K562 (cell line): ENCODE measurements at regions not wholly inside any gene's neighbourhood (a gene's known extent, or its start where the extent isn't known, plus 50 kb on each side); places are given as distances from the start of the nearest gene placed in this dataset.

Source experiments
- ATAC-seq: fragments of 200-7000 bp; cut with Tn5 transposase; 3 replicates; pipeline ENCODE4 v1.9.1; 2020; ENCODE audit warnings: moderate library complexity
- BruUV-seq: library from RNA; stranded (reverse); fragments of 400-500 nt; replicated peaks from 2 replicates; lab custom pipeline; 2021; lab: Mats Ljungman, UMichigan
- CTCF ChIA-PET: fragments of 300-600 bp; formaldehyde crosslinking; extraction: SDS; loops from one replicate; lab custom pipeline; 2021; ENCODE audit warnings: low intra/inter-chr PET ratio; lab: Yijun Ruan, JAX
- POLR2A ChIA-PET: fragments of 300-600, 350-650 bp; sonication (Branson Sonifier 250); formaldehyde crosslinking; extraction: SDS; loops from one replicate; lab custom pipeline; 2021; ENCODE audit warnings: antibody characterized with exemption, inconsistent platforms; lab: Yijun Ruan, JAX
- DNase-seq, 4 experiments: peaks; one replicate each; pipeline versions ENCODE4 v3.0.0 to v3.0.0-alpha.2; 2011 to 2018; ENCODE audit warnings: low spot score in 3 of 4, mixed read lengths in 3 of 4; ENCODE audit errors: extremely low read depth in 1 of 4
- FAIRE-seq: peaks from 2 replicates; lab custom pipeline; 2011; peaks lifted over from hg19 to GRCh38; lab: Jason Lieb, UNC
- H2AFZ ChIP-seq: 2 replicates; pipeline ENCODE4 v1.6.0; 2011; ENCODE audit warnings: low read depth, low read length, control low read depth, inconsistent platforms
- H3K27ac ChIP-seq: fragments of 200-600 bp; 3 replicates; pipeline ENCODE4 v1.8.0; 2011; ENCODE audit warnings: low read depth, mild to moderate bottlenecking, control low read depth, inconsistent platforms, low read length, moderate library complexity, mixed read lengths; ENCODE audit errors: extremely low read depth
- H3K27me3 ChIP-seq, 2 experiments: fragments of 300-600 bp in 1 of 2; 2 replicates in 1 of 2; 3 replicates in 1 of 2; pipeline versions ENCODE4 v1.6.0 to v1.8.0; 2011; ENCODE audit warnings: inconsistent platforms in 2 of 2, low read length in 2 of 2, mild to moderate bottlenecking in 1 of 2, mixed read lengths in 1 of 2, moderate library complexity in 1 of 2; ENCODE audit not compliant: control insufficient read depth in 2 of 2, insufficient read depth in 2 of 2
- H3K36me3 ChIP-seq: fragments of 300-600 bp; 3 replicates; pipeline ENCODE4 v1.8.0; 2011; ENCODE audit warnings: mild to moderate bottlenecking, low read length, inconsistent platforms; ENCODE audit not compliant: control insufficient read depth, insufficient read depth
- H3K4me1 ChIP-seq, 2 experiments: fragments of 200-600 bp in 1 of 2; replicated peaks in 1 of 2; 2 replicates in 1 of 2; 3 replicates in 1 of 2; pipeline versions ENCODE4 v1.5.1 to v1.8.0; 2011; ENCODE audit warnings: inconsistent platforms in 2 of 2, low read length in 2 of 2, mild to moderate bottlenecking in 1 of 2, mixed read lengths in 1 of 2, moderate library complexity in 1 of 2; ENCODE audit not compliant: control insufficient read depth in 2 of 2, insufficient read depth in 2 of 2
- H3K4me2 ChIP-seq: 2 replicates; pipeline ENCODE4 v1.6.1; 2011; ENCODE audit warnings: low read length, control low read depth, inconsistent platforms, mixed read lengths; ENCODE audit not compliant: insufficient read depth
- H3K4me3 ChIP-seq: fragments of 200-600 bp; sonication (generic), shearing (Covaris generic); 2 replicates; pipeline ENCODE4 v1.5.1; 2016; ENCODE audit warnings: control low read depth, inconsistent platforms
- H3K79me2 ChIP-seq: fragments of 200-600 bp; 3 replicates; pipeline ENCODE4 v1.8.0; 2011; ENCODE audit warnings: low read length, inconsistent platforms; ENCODE audit not compliant: control insufficient read depth, insufficient read depth
- H3K9ac ChIP-seq, 2 experiments: 2 replicates each; pipeline versions ENCODE4 v1.6.0 to v1.6.1; 2011; ENCODE audit warnings: low read depth in 2 of 2, low read length in 2 of 2, control low read depth in 1 of 2, inconsistent platforms in 1 of 2, mild to moderate bottlenecking in 1 of 2, mixed read lengths in 1 of 2; ENCODE audit not compliant: insufficient read depth in 1 of 2
- H3K9me1 ChIP-seq: one replicate; pipeline ENCODE4 v1.6.0; 2011; ENCODE audit warnings: inconsistent platforms, mild to moderate bottlenecking, low read length, moderate library complexity; ENCODE audit not compliant: control insufficient read depth, insufficient read depth
- H3K9me3 ChIP-seq: replicated peaks from 2 replicates; pipeline ENCODE4 v1.5.1; 2011; ENCODE audit warnings: low read depth, low read length, inconsistent platforms; ENCODE audit not compliant: control insufficient read depth, insufficient read depth
- H4K20me1 ChIP-seq: replicated peaks from 2 replicates; pipeline ENCODE4 v1.6.1; 2011; ENCODE audit warnings: low read length, inconsistent platforms, mixed read lengths; ENCODE audit not compliant: control insufficient read depth, insufficient read depth
- BRCA1 ChIP-seq, 2 experiments: fragments of 450-650 bp in 1 of 2; sonication (generic) in 1 of 2; formaldehyde crosslinking in 1 of 2; IDR thresholded peaks; 2 replicates each; pipeline versions ENCODE4 v1.5.0 to v1.6.1; 2017 to 2020; ENCODE audit warnings: mild to moderate bottlenecking in 1 of 2, missing genetic modification reagents in 1 of 2
- CBFA2T2 ChIP-seq: fragments of 450-650 bp; conservative IDR thresholded peaks from 2 replicates; pipeline ENCODE4 v1.6.1; 2017; ENCODE audit warnings: mild to moderate bottlenecking
- CBFA2T3 ChIP-seq: fragments of 450-650 bp; IDR thresholded peaks from 2 replicates; pipeline ENCODE4 v1.6.1; 2017
- CC2D1A ChIP-seq: fragments of 450-650 bp; IDR thresholded peaks from 2 replicates; pipeline ENCODE4 v1.6.1; 2017; ENCODE audit warnings: mild to moderate bottlenecking
- CHD2 ChIP-seq: IDR thresholded peaks from 2 replicates; pipeline ENCODE4 v1.6.1; 2011; ENCODE audit warnings: low read depth, low read length
- GTF2F1 ChIP-seq: IDR thresholded peaks from 2 replicates; pipeline ENCODE4 v1.6.1; 2011; ENCODE audit warnings: low read depth, low read length, improper control_type of control experiment
- MYC ChIP-seq, 2 experiments: fragments of 250-450 bp in 1 of 2; sonication (Bioruptor Pico) in 1 of 2; IDR thresholded peaks; 2 replicates each; pipeline versions ENCODE4 v1.5.1 to v1.6.1; 2012 to 2021; ENCODE audit warnings: low read depth in 2 of 2, borderline replicate concordance in 1 of 2, improper control_type of control experiment in 1 of 2, low read length in 1 of 2, mild to moderate bottlenecking in 1 of 2, moderate library complexity in 1 of 2
- NFE2 ChIP-seq: IDR thresholded peaks from 2 replicates; pipeline ENCODE4 v1.6.1; 2014; ENCODE audit warnings: antibody characterized with exemption, low read depth
- NUFIP1 ChIP-seq: fragments of 450-650 bp; IDR thresholded peaks from 2 replicates; pipeline ENCODE4 v1.6.1; 2018; ENCODE audit not compliant: partially characterized antibody
- PPARD ChIP-seq: fragments of 250-450 bp; sonication (Bioruptor Pico); IDR thresholded peaks from 2 replicates; pipeline ENCODE4 v1.8.0; 2022; ENCODE audit warnings: inconsistent platforms, mild to moderate bottlenecking, moderate library complexity
- SRF ChIP-seq, 2 experiments: fragments of 250-450, 450-650 bp in 1 of 2; sonication (Bioruptor Pico) in 1 of 2; sonication (generic) in 1 of 2; formaldehyde crosslinking; IDR thresholded peaks; 2 replicates each; pipeline versions ENCODE4 v1.5.0 to v1.5.1; 2020 to 2022; ENCODE audit warnings: mild to moderate bottlenecking in 1 of 2, missing genetic modification reagents in 1 of 2
- SRSF1 ChIP-seq: fragments of 200-400 bp; formaldehyde crosslinking; IDR thresholded peaks from 2 replicates; pipeline ENCODE4 v1.6.1; 2017; ENCODE audit warnings: mild to moderate bottlenecking, low read depth, low read length, moderate library complexity
- WGBS: fragments of 100-300 bp; shearing (Covaris generic); methylation state at CpG from one replicate; pipeline ENCODE4 v1.1.6; 2016; ENCODE audit warnings: low coverage, mixed read lengths; ENCODE audit not compliant: insufficient coverage; ENCODE audit errors: missing lambda C conversion rate; 5-methylcytosine and 5-hydroxymethylcytosine counted together
- in situ Hi-C: fragments of 300-500 bp; cut with MboI; formaldehyde crosslinking; loops from 4 replicates; pipeline ENCODE4 v1.15.0; 2018; ENCODE audit warnings: inconsistent platforms, mixed read lengths
- intact Hi-C: fragments of 100-400 bp; cut with micrococcal nuclease; formaldehyde crosslinking; loops from 2 replicates; pipeline ENCODE4 v1.14.2; 2022

- FAIRE-seq = no peak
- no peak for DNase-seq
- no peaks in the 10 kb centered on the region for H3K79me2 ChIP-seq
- no peaks in the 10 kb centered on the region for H3K9me1 ChIP-seq
- no TSS peak for BruUV-seq
- no peak overlapping the region for H3K9ac ChIP-seq
- CTCF ChIA-PET = no interaction called here
- no peaks in the 10 kb centered on the region for H3K4me1 ChIP-seq
- POLR2A ChIA-PET = no interaction called here
- H3K27ac ChIP-seq = no peak overlapping the region
- no peaks in the 10 kb centered on the region for H3K9me3 ChIP-seq
- H3K4me2 ChIP-seq = no peak overlapping the region
- 0% methylated on average over 5 of the region's 5 CpGs for WGBS
- no peak overlapping the region for H2AFZ ChIP-seq
- ATAC-seq = no peak
- in situ Hi-C loops = no loop called here
- H3K36me3 ChIP-seq = no peaks in the 10 kb centered on the region
- H4K20me1 ChIP-seq = no peaks in the 10 kb centered on the region
- no peaks in the 10 kb centered on the region for H3K27me3 ChIP-seq
- H3K4me3 ChIP-seq = no peak overlapping the region
- TF ChIP-seq MYC (IDR thresholded peaks at IDR 0.05; ENCODE audit: low read depth, low read length) (no peak), MYC (CRISPR knock-in tag; IDR thresholded peaks at IDR 0.05; ENCODE audit: borderline replicate concordance, low read depth) (no peak), CHD2 (no peak), SRSF1 (no peak), NUFIP1 (no peak), CC2D1A (no peak), CBFA2T2 (no peak), NFE2 (no peak), BRCA1 (IDR thresholded peaks at IDR 0.05) (no peak), BRCA1 (CRISPR knock-in tag; IDR thresholded peaks at IDR 0.05) (no peak), SRF (CRISPR knock-in tag; IDR thresholded peaks at IDR 0.05) (no peak), GTF2F1 (no peak), PPARD (CRISPR knock-in tag) (no peak), CBFA2T3 (no peak)
- TF ChIP-seq, all 486 proteins: peak for 0
- intact Hi-C loops = no loop called here
Observed at GRCh38 chr5:110329955-110330525, 396.4 kb downstream of the TMEM232 start.
